ENCODE measurements at regions not wholly inside any gene's neighbourhood (a gene's known extent, or its start where the extent isn't known, plus 50 kb on each side); places are given as distances from the start of the nearest gene placed in this dataset.

GRCh38 chr20:29448806-29449470, 1808.5 kb upstream of the DEFB115 start:
- TF ChIP-seq, protein P1, sequence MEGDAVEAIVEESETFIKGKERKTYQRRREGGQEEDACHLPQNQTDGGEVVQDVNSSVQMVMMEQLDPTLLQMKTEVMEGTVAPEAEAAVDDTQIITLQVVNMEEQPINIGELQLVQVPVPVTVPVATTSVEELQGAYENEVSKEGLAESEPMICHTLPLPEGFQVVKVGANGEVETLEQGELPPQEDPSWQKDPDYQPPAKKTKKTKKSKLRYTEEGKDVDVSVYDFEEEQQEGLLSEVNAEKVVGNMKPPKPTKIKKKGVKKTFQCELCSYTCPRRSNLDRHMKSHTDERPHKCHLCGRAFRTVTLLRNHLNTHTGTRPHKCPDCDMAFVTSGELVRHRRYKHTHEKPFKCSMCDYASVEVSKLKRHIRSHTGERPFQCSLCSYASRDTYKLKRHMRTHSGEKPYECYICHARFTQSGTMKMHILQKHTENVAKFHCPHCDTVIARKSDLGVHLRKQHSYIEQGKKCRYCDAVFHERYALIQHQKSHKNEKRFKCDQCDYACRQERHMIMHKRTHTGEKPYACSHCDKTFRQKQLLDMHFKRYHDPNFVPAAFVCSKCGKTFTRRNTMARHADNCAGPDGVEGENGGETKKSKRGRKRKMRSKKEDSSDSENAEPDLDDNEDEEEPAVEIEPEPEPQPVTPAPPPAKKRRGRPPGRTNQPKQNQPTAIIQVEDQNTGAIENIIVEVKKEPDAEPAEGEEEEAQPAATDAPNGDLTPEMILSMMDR (IDR thresholded peaks at IDR 0.05) = no peak
- TF ChIP-seq POLR2A (IDR thresholded peaks at IDR 0.05) = no peak

All from uterus (tissue), 2 donors.